Choroid plexus epithelial cell (primary cell): ENCODE measurements at regions not wholly inside any gene's neighbourhood (a gene's known extent, or its start where the extent isn't known, plus 50 kb on each side); places are given as distances from the start of the nearest gene placed in this dataset.
A peak's percentile ranks its signal among the peaks of the same experiment; 100 is the strongest.

Experiments used
- DNase-seq: peaks from one replicate; pipeline ENCODE4 v3.0.0-alpha.2; 2010; ENCODE audit warnings: low read depth
- H3K4me3 ChIP-seq: 2 replicates; pipeline ENCODE4 v1.5.1; 2011; ENCODE audit warnings: low read depth, mild to moderate bottlenecking, control low read depth, low read length, moderate library complexity
- TF ChIP-seq, protein P1 (sequence below): conservative IDR thresholded peaks from 2 replicates; pipeline ENCODE4 v1.5.1; 2011; ENCODE audit warnings: low read depth, mild to moderate bottlenecking, control low read depth, inconsistent platforms, low read length, moderate library complexity

DNA sequence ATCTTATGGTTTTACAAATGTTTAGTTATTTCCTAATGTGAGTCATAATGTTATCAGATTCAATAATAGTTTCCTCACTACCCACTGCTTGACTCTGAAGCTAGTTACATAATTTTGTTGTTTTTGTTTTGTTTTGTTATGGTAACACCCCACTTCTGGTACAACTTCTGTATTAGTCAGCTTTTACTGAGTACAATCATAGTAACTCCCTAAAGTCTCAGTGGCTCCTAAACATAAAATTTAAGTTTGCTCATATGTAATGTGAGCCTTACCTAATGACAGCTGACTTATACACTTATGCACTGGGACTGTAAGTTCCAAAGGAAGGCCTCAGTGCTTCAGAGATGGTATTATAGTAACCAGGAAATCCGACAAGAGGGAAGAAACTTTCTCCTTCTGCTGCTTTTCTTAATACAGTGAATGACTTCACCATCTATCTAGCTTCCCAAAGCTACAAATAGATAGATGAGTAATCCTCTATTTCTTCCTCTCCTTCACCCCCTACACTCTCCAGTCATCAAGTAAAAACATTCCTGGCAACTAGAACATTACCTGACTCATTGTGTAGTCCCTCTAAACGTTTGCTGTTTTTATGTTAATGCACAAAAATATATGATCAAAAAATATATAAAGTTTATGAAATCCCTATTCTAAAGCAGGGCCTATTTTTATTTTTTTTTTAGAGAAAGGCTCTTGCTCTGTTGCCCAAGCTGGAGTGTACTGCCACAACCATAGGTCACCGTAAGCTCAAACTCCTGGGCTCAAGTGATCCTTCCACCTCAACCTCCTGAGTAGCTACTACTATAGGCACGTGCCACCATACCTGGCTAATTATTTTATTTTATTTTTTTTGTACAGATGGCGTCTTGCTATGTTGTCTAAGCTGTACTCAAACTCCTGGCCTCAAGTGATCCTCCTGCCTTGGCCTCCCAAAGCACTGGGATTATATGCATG, 563.0 kb downstream of the SOX6 start:
- TF ChIP-seq, protein P1, sequence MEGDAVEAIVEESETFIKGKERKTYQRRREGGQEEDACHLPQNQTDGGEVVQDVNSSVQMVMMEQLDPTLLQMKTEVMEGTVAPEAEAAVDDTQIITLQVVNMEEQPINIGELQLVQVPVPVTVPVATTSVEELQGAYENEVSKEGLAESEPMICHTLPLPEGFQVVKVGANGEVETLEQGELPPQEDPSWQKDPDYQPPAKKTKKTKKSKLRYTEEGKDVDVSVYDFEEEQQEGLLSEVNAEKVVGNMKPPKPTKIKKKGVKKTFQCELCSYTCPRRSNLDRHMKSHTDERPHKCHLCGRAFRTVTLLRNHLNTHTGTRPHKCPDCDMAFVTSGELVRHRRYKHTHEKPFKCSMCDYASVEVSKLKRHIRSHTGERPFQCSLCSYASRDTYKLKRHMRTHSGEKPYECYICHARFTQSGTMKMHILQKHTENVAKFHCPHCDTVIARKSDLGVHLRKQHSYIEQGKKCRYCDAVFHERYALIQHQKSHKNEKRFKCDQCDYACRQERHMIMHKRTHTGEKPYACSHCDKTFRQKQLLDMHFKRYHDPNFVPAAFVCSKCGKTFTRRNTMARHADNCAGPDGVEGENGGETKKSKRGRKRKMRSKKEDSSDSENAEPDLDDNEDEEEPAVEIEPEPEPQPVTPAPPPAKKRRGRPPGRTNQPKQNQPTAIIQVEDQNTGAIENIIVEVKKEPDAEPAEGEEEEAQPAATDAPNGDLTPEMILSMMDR = no peak
- peak; percentile 76 for DNase-seq

DNA sequence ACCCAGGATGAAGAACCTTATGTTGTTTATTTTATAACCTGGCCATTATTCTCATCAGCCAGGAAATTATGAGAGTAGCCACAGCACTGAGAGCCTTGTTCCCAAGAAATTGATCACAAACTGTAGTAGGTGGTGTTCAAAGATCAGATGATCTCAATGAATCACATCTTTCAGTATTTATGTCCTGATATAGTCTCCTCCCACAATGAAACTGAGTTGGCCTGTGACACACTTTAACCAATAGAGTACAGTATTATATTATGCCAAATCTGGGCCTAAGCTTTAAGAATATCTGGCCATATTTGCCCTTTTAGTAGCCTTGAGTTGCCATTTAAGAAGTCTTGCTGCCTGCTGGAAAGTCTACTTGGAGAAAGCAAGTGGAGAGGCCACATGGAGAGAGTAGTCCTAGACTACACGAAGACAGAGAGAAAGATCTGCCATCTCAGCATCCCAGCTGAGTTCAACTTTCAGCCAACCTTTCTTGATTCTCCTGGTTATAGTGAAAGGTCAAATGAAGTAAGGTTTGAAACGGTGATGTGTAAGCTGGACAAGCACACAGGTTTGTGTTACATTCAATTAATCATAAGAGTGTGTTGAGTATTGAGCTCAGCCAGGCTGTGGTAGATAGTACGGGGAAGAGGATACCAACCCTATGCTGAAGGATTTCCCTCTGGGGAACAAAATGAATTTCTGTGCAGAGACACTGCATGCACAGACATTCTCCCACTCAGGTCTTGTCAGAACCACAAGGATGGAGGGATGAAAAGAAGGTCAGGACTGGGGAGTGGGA, 561.8 kb downstream of the SOX6 start:
- no peak overlapping the region for H3K4me3 ChIP-seq
- DNase-seq = no peak
- TF ChIP-seq, protein P1 = no peak

More for the DNA sequence above, 563.0 kb downstream of the SOX6 start:
- H3K4me3 ChIP-seq = no peak overlapping the region

DNA sequence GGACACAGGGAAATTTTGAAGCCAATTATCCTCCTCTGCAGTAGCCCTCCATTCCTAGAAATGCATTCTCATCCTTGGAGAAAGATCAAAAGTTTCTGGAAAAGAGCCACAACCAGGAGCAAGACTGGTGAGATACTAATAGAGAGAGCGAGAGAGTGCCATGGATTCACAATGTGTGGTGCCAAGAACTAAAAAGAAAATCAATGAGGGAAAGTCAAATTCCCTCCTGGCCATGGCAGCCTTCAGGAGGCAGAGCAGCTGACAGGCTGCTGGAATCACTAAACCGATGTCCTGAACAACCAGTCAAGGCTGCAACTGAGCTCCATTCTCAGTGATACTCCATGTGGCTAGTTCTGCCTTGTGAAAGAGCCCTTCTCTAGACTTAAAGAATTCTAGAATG, 561.0 kb downstream of the SOX6 start:
- no peak overlapping the region for H3K4me3 ChIP-seq
- DNase-seq = no peak
- TF ChIP-seq, protein P1 = no peak

DNA sequence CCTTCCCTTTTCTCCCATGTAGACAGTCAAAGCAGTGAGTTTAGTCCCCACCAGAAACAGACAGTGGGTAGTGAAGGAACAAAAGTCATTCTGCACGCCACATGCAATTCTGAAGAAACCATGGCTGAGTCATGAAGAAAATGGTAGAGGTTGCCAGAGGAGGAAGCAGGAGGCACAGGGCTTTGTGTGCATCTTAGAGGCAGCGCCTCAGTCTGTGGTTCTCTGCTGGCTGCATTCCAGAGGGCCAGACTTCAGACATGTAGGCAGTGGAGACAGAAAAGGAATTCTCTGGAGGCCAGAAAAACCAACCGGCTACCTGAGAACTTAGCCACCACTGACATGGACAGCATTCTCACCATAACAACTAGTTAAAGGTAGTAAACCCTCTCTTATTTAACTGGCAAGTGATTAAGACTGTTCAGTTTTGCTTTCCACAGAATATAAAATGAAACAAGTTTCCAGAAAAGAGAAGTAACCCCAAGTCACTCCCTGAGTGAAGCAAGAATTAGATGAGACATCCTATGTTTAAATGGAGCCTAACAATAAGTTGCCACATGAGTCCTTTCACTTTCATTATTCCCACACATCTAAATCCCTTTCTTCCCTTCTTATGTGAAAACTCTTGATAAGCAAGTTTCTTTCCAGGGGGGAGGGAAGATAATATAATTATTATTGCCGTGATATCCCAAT, 556.1 kb downstream of the SOX6 start:
- DNase-seq = peak; percentile 85
- no peak overlapping the region for H3K4me3 ChIP-seq
- TF ChIP-seq, protein P1 = no peak

DNA sequence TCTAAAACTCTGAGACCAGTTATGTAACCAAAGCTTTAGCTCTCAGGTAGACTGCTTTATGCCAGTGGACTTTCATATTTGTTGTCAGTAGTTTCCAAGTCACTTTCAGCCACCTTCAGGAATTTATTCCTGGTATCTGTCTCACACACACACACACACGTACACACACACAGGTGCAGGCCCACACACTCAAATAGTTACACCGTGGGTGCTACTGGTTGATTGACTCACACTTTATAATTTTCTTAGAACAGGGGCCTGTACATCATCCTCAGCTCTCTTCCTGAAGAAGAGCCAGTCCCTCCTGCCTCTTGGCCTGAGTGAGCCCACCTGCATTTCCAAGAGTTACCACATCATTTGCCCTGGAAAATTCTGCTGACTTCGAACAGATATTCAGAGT, 555.2 kb downstream of the SOX6 start:
- H3K4me3 ChIP-seq = no peak overlapping the region
- TF ChIP-seq, protein P1 = no peak
- no peak for DNase-seq

DNA sequence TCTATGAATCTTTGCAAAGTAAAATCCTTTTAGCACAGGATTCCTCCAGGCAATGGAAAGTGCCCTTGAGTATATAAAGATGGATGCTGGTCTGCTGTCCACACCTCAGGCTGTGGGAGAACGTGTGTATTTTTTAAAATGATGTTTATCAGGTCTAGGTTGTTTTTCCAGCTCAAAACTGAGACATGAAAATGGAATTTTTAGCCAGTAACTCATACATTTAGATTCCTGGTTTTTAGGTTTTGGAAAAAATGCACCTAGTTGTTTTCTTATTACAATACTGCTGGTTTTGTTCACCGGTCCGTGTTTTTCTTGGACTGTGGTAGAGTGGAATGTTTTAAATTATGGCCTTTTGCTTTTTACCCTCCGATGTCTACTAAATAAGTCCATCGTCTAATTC, 554.7 kb downstream of the SOX6 start:
- TF ChIP-seq, protein P1 = no peak
- no peak overlapping the region for H3K4me3 ChIP-seq
- DNase-seq = no peak
